ENCODE measurements at regions not wholly inside any gene's neighbourhood (a gene's known extent, or its start where the extent isn't known, plus 50 kb on each side); places are given as distances from the start of the nearest gene placed in this dataset.

DNA sequence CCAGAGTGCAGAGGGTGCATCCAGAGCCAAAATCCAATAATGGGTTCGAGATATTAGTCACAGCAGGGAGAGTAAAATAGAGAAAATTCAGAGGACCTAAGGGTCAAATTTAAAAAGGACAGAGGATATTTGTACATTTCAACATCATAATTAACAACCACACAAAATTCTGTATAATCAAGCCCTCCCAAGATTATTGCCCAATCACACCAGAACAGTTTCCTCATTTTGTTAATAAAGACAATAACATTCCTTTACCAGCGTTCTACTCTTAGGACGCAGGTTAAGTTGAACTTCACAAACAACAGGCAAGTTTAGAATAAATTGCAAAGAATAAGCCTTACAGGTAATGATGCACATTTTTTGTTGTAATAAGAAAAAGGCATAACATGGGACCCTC, 462.8 kb downstream of the PTPRC start:
- no peak for TF ChIP-seq SIN3A (IDR thresholded peaks at IDR 0.05; ENCODE audit: borderline replicate concordance, insufficient read depth, low read length)
- TF ChIP-seq, protein P1, sequence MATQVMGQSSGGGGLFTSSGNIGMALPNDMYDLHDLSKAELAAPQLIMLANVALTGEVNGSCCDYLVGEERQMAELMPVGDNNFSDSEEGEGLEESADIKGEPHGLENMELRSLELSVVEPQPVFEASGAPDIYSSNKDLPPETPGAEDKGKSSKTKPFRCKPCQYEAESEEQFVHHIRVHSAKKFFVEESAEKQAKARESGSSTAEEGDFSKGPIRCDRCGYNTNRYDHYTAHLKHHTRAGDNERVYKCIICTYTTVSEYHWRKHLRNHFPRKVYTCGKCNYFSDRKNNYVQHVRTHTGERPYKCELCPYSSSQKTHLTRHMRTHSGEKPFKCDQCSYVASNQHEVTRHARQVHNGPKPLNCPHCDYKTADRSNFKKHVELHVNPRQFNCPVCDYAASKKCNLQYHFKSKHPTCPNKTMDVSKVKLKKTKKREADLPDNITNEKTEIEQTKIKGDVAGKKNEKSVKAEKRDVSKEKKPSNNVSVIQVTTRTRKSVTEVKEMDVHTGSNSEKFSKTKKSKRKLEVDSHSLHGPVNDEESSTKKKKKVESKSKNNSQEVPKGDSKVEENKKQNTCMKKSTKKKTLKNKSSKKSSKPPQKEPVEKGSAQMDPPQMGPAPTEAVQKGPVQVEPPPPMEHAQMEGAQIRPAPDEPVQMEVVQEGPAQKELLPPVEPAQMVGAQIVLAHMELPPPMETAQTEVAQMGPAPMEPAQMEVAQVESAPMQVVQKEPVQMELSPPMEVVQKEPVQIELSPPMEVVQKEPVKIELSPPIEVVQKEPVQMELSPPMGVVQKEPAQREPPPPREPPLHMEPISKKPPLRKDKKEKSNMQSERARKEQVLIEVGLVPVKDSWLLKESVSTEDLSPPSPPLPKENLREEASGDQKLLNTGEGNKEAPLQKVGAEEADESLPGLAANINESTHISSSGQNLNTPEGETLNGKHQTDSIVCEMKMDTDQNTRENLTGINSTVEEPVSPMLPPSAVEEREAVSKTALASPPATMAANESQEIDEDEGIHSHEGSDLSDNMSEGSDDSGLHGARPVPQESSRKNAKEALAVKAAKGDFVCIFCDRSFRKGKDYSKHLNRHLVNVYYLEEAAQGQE (IDR thresholded peaks at IDR 0.05; ENCODE audit: insufficient read depth in 1 of 2, low read depth in 2 of 2, low read length in 2 of 2): no peak
- TF ChIP-seq POLR2AphosphoS5 (IDR thresholded peaks at IDR 0.05; ENCODE audit: low read depth, low read length): no peak
- no peak for TF ChIP-seq TAF1 (IDR thresholded peaks at IDR 0.05; ENCODE audit: borderline replicate concordance, insufficient read depth, low read length)
- TF ChIP-seq FOXP2 (optimal IDR thresholded peaks at IDR 0.05; ENCODE audit: borderline replicate concordance, extremely low read depth, extremely low read length, insufficient read depth): no peak

DNA sequence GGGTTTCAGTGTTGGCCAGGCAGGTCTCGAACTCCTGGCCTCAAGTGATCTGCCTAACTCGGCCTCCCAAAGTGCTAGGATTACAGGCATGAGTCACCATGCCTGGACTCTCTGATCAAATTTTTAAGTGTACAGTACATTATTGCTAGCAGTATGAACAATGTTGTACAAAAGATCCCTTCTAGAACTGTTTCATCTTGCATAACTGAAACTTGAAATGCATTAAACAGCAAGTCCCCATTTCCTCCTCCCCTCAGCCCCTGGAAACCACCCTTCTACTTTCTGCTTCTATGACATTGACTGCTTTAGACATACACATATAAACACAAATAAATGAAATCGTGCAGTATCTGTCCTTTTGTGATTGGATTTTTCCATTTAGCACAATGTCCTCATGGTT, 463.4 kb downstream of the PTPRC start:
- TF ChIP-seq TAF1 (IDR thresholded peaks at IDR 0.05; ENCODE audit: borderline replicate concordance, insufficient read depth, low read length) (no peak), POLR2AphosphoS5 (IDR thresholded peaks at IDR 0.05; ENCODE audit: low read depth, low read length) (no peak), FOXP2 (optimal IDR thresholded peaks at IDR 0.05; ENCODE audit: borderline replicate concordance, extremely low read depth, extremely low read length, insufficient read depth) (no peak), SIN3A (IDR thresholded peaks at IDR 0.05; ENCODE audit: borderline replicate concordance, insufficient read depth, low read length) (no peak)
- TF ChIP-seq, protein P1 (IDR thresholded peaks at IDR 0.05; ENCODE audit: insufficient read depth in 1 of 2, low read depth in 2 of 2, low read length in 2 of 2): no peak

DNA sequence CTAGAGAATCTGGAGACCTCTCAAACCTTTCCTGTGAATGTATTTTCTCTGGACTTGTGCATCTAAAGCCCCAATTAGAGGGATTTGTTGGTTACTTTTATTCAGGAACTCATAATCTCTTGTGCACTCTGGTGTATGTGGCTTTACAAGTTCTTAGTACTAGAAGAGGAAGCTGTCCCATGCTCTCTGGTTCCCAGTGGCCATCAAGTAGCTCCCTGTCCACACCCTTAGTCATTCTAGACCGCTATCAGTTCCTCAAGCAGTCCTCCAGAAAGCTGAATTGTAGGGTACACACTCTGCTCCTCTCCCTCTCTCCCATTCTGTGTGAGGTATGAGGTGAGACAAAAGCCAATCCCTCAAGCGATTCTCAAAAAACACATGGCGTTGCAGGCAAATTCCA, 470.3 kb downstream of the PTPRC start:
- TF ChIP-seq TAF1 (IDR thresholded peaks at IDR 0.05; ENCODE audit: borderline replicate concordance, insufficient read depth, low read length): no peak
- TF ChIP-seq SIN3A (IDR thresholded peaks at IDR 0.05; ENCODE audit: borderline replicate concordance, insufficient read depth, low read length): no peak
- no peak for TF ChIP-seq POLR2AphosphoS5 (IDR thresholded peaks at IDR 0.05; ENCODE audit: low read depth, low read length)
- TF ChIP-seq FOXP2 (optimal IDR thresholded peaks at IDR 0.05; ENCODE audit: borderline replicate concordance, extremely low read depth, extremely low read length, insufficient read depth): no peak
- TF ChIP-seq, protein P1 (IDR thresholded peaks at IDR 0.05; ENCODE audit: insufficient read depth in 1 of 2, low read depth in 2 of 2, low read length in 2 of 2): no peak

DNA sequence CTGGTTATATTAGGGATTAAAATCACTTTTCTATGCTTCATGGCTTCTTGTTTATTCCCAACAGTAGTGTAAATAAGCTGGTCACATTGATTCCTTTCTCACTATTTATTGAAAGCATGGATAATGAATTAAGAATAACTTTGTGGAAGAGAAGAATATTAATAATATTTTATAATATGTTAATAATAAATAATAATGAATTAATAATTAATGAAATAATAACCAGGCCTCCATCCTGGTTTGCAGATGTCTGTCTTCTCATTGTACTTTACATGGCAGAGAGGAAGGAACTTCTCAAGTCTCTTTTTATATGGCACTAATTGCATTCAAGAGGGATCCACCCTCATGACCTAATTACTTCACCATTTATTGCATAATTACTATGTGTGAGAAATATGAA, 473.5 kb downstream of the PTPRC start:
- no peak for TF ChIP-seq FOXP2 (optimal IDR thresholded peaks at IDR 0.05; ENCODE audit: borderline replicate concordance, extremely low read depth, extremely low read length, insufficient read depth)

DNA sequence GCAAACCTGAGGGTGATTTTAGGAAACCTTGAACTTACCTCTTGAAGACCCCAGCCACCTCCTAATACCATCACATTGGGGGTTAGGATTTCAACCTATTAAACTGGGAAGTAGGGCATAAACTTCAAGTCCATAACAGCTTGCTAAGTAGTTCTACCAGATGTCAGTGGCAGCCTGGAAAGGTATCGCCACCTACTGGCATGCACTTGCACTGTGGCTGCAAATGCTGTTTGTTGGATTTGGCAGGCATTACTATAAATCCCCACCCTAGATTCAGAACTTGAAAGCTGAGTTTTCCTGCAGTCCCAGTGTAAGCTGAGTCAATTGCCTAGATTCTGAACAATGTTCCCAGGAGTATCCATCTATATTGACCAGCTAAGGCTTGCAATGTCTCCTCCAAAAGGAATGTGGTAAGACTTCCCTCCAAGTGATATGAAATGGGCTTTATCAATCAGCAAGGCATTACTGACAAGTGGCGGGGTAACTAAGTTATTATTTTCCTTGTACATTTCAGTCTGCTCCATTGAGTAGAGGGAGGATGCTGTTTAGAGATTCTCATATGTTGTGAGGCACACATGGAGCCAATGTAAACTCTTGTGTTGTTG, 474.5 kb downstream of the PTPRC start:
- TF ChIP-seq FOXP2 (optimal IDR thresholded peaks at IDR 0.05; ENCODE audit: borderline replicate concordance, extremely low read depth, extremely low read length, insufficient read depth): no peak
- TF ChIP-seq TAF1 (IDR thresholded peaks at IDR 0.05; ENCODE audit: borderline replicate concordance, insufficient read depth, low read length): no peak
- TF ChIP-seq, protein P1 (IDR thresholded peaks at IDR 0.05; ENCODE audit: insufficient read depth in 1 of 2, low read depth in 2 of 2, low read length in 2 of 2): no peak
- no peak for TF ChIP-seq SIN3A (IDR thresholded peaks at IDR 0.05; ENCODE audit: borderline replicate concordance, insufficient read depth, low read length)
- no peak for TF ChIP-seq POLR2AphosphoS5 (IDR thresholded peaks at IDR 0.05; ENCODE audit: low read depth, low read length)

Measured in PFSK-1 (cell line).